Fibroblast of lung (primary cell): ENCODE measurements at regions not wholly inside any gene's neighbourhood (a gene's known extent, or its start where the extent isn't known, plus 50 kb on each side); places are given as distances from the start of the nearest gene placed in this dataset.

ENCODE experiments used
- EZH2 ChIP-seq: IDR thresholded peaks from 2 replicates; pipeline ENCODE4 v1.5.1; 2012; ENCODE audit warnings: low read length, control low read depth, mild to moderate bottlenecking; ENCODE audit errors: missing control alignments
- TF ChIP-seq, protein P1 (sequence below), 2 donors: IDR thresholded peaks in 1 of 2; conservative IDR thresholded peaks in 1 of 2; 1 replicate in 1 of 2; 2 replicates in 1 of 2; pipeline ENCODE4 v1.5.1; 2011 to 2012; ENCODE audit warnings: low read length in 2 of 2, control low read depth in 1 of 2, inconsistent platforms in 1 of 2, low read depth in 1 of 2, mild to moderate bottlenecking in 1 of 2

DNA sequence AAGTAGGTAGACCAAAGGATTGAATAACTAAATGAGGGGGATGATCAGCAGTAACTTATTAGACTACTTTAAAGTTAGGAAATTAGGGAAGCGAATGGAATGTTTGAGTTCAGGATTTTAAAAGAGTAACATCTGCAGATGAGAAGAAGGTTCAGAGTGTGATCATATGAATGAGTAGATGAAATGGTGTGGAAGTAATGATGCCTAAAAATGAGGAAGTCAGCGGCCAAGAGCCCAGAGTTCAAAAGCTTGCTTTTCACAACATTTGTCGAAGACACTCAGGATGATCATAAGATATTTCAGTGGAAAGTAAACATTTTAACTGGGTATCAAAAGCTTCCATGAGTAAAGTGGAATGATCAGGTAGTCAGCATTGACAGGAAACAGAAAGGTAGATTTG is 299.4 kb downstream of the LRRIQ3 start:
- TF ChIP-seq, protein P1, sequence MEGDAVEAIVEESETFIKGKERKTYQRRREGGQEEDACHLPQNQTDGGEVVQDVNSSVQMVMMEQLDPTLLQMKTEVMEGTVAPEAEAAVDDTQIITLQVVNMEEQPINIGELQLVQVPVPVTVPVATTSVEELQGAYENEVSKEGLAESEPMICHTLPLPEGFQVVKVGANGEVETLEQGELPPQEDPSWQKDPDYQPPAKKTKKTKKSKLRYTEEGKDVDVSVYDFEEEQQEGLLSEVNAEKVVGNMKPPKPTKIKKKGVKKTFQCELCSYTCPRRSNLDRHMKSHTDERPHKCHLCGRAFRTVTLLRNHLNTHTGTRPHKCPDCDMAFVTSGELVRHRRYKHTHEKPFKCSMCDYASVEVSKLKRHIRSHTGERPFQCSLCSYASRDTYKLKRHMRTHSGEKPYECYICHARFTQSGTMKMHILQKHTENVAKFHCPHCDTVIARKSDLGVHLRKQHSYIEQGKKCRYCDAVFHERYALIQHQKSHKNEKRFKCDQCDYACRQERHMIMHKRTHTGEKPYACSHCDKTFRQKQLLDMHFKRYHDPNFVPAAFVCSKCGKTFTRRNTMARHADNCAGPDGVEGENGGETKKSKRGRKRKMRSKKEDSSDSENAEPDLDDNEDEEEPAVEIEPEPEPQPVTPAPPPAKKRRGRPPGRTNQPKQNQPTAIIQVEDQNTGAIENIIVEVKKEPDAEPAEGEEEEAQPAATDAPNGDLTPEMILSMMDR (conservative IDR thresholded peaks at IDR 0.05 in 1 of 2, IDR thresholded peaks at IDR 0.05 in 1 of 2; ENCODE audit: low read depth in 1 of 2, low read length in 2 of 2) = no peak
- TF ChIP-seq EZH2 = no peak
